ENCODE measurements at regions not wholly inside any gene's neighbourhood (a gene's known extent, or its start where the extent isn't known, plus 50 kb on each side); places are given as distances from the start of the nearest gene placed in this dataset.
"Not testable (repeated sequence)": the region's sequence is repeated elsewhere in the genome, so short reads cannot be mapped to it uniquely, and the experiment has no call there.

DNA sequence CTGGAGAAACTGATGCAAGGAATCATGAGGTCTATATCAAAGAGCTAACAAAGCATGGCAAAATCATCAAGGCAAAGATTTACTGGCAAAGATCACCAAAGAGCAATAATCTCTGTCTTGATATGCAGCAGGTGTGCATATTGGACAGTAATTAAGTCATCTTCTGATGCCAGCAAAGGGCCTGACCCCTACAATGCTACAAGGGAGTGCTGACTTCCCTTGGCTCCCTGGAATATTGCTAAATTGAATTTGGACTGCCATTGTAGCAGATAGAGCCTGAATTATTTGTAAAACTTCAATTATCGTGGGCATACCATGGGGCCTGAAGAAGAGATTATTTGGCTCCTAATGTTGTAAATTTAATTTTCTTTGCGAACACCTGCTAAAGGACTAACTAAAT lies 307.9 kb upstream of the SYT1 start:
- no peak overlapping the region for H3K4me3 Mint-ChIP-seq
- H3K27me3 Mint-ChIP-seq (ENCODE audit: low read depth): no peaks in the 10 kb centered on the region
- no peak for ATAC-seq
- ChIA-PET CTCF (no interaction called here), POLR2A (no interaction called here)
- no peak overlapping the region for H3K27ac Mint-ChIP-seq
- H3K36me3 Mint-ChIP-seq (ENCODE audit: low read depth): no peaks in the 10 kb centered on the region
- no peaks in the 10 kb centered on the region for H3K4me1 Mint-ChIP-seq (ENCODE audit: low read depth)
- no peak for DNase-seq
- peaks cover 8% of the 10 kb centered on the region for H3K9me3 Mint-ChIP-seq (ENCODE audit: insufficient read depth)

DNA sequence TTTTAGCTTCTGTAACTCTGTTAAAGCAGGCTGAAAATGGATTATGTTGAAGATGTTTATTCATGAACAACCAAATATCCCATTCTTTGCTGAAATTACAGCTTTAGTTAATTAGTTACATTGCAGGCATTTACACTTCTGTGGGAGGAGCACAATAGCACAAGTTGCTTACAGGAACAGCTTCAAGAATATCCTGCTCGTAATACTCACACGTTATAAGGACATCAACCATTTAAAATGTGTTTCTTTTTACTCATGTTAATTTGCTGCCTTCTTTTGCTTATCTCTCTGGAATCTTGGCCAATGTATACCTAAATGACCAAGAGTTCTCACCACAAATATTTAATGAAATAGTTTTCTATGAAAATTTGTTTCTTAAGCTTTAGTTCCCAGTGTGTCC lies 305.2 kb upstream of the SYT1 start:
- no peak overlapping the region for H3K27ac Mint-ChIP-seq
- peaks cover 8% of the 10 kb centered on the region for H3K9me3 Mint-ChIP-seq (ENCODE audit: insufficient read depth)
- ChIA-PET POLR2A (no interaction called here), CTCF (no interaction called here)
- no peak for DNase-seq
- no peaks in the 10 kb centered on the region for H3K36me3 Mint-ChIP-seq (ENCODE audit: low read depth)
- H3K4me1 Mint-ChIP-seq (ENCODE audit: low read depth): no peaks in the 10 kb centered on the region
- no peak for ATAC-seq
- H3K27me3 Mint-ChIP-seq (ENCODE audit: low read depth): no peaks in the 10 kb centered on the region
- H3K4me3 Mint-ChIP-seq: no peak overlapping the region

DNA sequence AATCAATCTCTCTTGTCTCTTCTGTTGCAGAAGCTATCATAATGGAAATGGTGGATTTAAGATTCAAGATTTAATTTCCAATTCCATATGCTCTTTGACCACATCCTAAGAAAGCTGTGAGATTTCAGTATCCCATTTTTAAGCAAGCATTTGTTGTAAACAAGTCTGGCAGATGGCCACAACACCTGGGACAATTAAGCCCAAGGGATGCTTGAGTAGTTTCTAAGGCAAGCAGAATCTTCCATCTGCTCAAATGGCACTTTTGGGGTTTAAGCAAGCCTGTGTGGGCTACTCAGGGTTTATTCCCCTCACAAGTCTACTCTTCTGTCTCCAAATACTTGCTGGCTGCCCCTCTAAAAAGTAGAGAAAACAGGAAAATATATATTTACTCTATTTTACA lies 304.7 kb upstream of the SYT1 start:
- Mint-ChIP-seq H3K4me1 (ENCODE audit: low read depth) (no peaks in the 10 kb centered on the region), H3K9me3 (ENCODE audit: insufficient read depth) (peaks cover 8% of the 10 kb centered on the region), H3K27me3 (ENCODE audit: low read depth) (no peaks in the 10 kb centered on the region), H3K36me3 (ENCODE audit: low read depth) (no peaks in the 10 kb centered on the region), H3K4me3 (no peak overlapping the region), H3K27ac (no peak overlapping the region)
- ChIA-PET POLR2A (no interaction called here), CTCF (no interaction called here)
- ATAC-seq (no peak), DNase-seq (no peak)

DNA sequence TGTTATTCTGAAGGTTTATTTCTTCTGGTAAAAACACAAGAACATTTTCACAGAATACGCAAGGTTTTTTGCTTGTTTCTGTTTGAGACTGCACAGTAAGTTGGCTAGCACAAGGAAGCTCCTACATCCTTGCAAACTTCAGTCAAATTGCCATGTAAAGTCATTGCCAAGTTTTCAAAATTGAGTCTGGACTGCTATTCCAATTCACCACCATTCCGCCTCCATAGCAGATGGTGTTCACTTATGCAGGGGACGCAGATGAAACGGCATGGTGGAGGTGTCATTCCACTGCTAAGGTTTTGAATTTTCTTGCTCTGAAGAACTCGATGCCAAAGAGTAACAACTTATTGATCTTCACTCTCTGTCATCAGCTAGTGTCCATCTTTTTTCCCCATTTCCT lies 303.9 kb upstream of the SYT1 start:
- H3K36me3 Mint-ChIP-seq (ENCODE audit: low read depth): no peaks in the 10 kb centered on the region
- ChIA-PET CTCF (no interaction called here), POLR2A (no interaction called here)
- H3K4me1 Mint-ChIP-seq (ENCODE audit: low read depth): no peaks in the 10 kb centered on the region
- DNase-seq: no peak
- H3K27me3 Mint-ChIP-seq (ENCODE audit: low read depth): no peaks in the 10 kb centered on the region
- H3K9me3 Mint-ChIP-seq (ENCODE audit: insufficient read depth): peaks cover 8% of the 10 kb centered on the region
- H3K27ac Mint-ChIP-seq: no peak overlapping the region
- H3K4me3 Mint-ChIP-seq: no peak overlapping the region
- ATAC-seq: no peak

DNA sequence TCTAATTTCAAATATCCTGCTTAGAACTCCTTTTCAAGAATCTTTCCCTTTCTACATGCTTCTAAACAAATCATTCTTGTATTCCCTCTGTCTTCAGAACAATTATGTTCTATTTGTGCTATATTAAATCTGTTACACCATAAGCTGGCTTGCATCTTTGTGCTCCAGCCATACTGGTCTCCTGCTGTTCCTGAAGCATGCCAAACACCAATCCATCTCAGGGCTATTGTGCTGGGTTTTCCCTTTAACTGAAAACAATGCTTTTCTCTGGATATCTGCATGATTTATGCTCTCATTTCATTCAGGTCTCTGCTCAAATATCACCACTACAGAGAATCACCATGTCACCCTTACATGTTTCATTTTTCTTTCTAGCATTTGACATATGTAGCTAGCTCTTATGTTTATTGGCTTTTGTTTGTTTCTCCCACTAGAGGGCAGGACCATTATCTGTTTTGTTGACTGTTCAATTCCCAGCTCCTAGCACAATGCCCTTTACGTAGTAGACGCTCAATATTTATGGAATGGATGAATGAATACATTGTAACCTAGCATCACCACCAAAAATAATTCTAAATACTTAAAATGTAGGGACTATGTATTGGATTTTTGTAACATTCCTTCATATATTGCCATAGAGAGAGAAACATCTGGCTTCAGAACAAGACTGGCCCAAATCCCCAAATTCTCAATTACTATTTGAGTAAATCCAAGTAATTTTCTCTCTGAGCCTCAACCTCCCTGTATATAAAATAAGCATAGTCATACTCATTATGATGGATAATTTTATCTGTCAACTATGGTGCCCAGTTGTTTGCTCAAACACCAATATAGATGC lies 302.0 kb upstream of the SYT1 start:
- Mint-ChIP-seq H3K9me3 (ENCODE audit: insufficient read depth) (peaks cover 8% of the 10 kb centered on the region), H3K4me1 (ENCODE audit: low read depth) (no peaks in the 10 kb centered on the region), H3K36me3 (ENCODE audit: low read depth) (no peaks in the 10 kb centered on the region), H3K4me3 (no peak overlapping the region), H3K27me3 (ENCODE audit: low read depth) (no peaks in the 10 kb centered on the region), H3K27ac (no peak overlapping the region)
- no peak for DNase-seq
- no peak for ATAC-seq
- ChIA-PET CTCF (no interaction called here), POLR2A (no interaction called here)

DNA sequence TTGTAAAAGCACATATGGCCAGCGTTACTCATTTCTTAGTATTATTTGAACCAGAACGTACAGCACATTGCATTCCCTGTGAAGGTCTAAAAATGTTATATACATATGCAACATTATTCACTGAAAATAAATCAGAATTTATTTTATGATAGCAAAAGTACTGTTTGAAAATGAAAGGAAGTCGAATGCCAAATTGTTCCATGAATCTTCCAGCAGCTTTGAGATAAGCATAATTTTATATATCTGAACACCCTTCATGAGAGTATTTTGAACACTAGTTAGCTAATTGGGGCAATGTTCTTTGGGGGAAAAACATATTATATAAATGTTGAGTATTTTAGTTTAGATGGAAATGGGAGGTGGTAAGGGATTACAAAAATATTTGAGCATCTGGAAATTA lies 300.7 kb upstream of the SYT1 start:
- H3K27ac Mint-ChIP-seq: no peak overlapping the region
- H3K4me1 Mint-ChIP-seq (ENCODE audit: low read depth): no peaks in the 10 kb centered on the region
- no peaks in the 10 kb centered on the region for H3K36me3 Mint-ChIP-seq (ENCODE audit: low read depth)
- ATAC-seq: no peak
- ChIA-PET CTCF (no interaction called here), POLR2A (no interaction called here)
- DNase-seq: no peak
- no peak overlapping the region for H3K4me3 Mint-ChIP-seq
- H3K27me3 Mint-ChIP-seq (ENCODE audit: low read depth): no peaks in the 10 kb centered on the region
- H3K9me3 Mint-ChIP-seq (ENCODE audit: insufficient read depth): peaks cover 8% of the 10 kb centered on the region

DNA sequence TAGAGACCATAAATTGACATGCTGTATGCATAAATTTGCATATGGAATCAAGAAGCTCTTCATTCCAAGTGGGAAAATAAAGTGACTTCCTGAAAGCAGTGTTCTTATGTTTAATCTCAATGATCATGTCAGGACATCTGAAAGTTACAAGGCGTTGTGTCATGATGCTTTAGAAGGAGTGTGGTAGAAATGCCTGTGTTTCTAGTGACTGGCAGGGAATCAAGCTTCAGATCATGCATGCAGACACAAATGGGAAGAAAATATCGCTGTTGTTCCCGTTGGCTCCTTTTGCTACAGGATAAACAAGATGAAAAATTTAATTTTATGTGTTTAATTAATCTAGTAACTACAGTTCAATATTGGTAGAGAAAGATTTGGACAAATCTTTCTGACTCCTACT lies 298.1 kb upstream of the SYT1 start:
- no peak for DNase-seq
- Mint-ChIP-seq H3K36me3 (ENCODE audit: low read depth) (no peaks in the 10 kb centered on the region), H3K27me3 (ENCODE audit: low read depth) (no peaks in the 10 kb centered on the region), H3K27ac (no peak overlapping the region), H3K4me1 (ENCODE audit: low read depth) (no peaks in the 10 kb centered on the region), H3K9me3 (ENCODE audit: insufficient read depth) (no peaks in the 10 kb centered on the region), H3K4me3 (no peak overlapping the region)
- ATAC-seq: no peak
- CTCF ChIA-PET: no interaction called here
- POLR2A ChIA-PET: no interaction called here

DNA sequence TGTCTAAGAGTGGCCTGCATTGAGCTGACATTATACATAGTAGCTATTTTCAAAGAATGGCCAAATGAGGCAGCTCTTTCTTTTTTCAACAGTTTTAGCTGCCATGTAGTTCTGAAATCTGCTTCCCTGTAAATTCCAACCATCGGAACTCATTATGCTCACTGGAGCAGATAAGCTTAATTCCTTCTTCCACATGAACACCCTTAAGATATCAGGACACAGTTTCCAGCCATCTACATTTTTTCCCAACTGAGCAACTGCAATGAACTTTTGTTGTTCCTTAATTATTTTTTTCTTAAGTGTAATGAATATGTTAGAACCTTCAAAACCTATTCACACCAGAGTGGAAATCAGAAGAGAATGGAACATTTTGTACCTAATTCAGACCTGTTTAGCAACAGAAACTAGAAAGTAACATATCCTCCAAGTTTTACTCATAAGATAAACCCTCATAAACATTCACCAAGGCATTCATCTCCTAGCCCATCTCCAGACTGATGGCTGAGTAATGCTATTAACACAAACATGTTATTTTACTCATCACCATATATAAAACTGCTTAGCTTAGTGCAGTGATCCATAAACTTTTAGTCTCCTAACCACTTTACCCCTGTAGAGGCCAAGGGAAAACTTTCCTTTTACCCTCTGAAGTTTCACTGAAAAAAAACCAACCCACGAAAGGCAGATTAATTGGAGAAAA lies 296.1 kb upstream of the SYT1 start:
- Mint-ChIP-seq H3K27me3 (ENCODE audit: low read depth) (no peaks in the 10 kb centered on the region), H3K4me1 (ENCODE audit: low read depth) (no peaks in the 10 kb centered on the region), H3K9me3 (ENCODE audit: insufficient read depth) (no peaks in the 10 kb centered on the region), H3K27ac (no peak overlapping the region), H3K36me3 (ENCODE audit: low read depth) (no peaks in the 10 kb centered on the region), H3K4me3 (no peak overlapping the region)
- ChIA-PET CTCF (no interaction called here), POLR2A (no interaction called here)
- no peak for ATAC-seq
- no peak for DNase-seq

DNA sequence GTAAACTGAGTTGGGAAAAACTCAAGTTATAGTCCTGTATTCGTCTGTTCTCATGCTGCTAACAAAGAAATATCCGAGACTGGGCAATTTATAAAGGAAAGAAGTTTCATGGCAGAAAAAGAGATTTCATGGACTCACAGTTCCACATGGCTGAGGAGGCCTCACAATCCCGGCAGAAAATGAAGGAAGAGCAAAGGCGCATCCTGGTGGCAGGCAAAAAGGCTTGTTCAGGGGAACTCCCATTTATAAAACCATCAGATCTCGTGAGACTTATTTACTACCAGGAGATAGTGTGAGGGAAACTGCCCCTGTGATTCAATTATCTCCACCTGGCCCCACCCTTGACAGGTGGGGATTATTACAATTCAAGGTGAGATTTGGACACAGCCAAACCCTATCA lies 292.6 kb upstream of the SYT1 start:
- no peak for DNase-seq
- Mint-ChIP-seq H3K27me3 (ENCODE audit: low read depth) (no peaks in the 10 kb centered on the region), H3K27ac (no peak overlapping the region), H3K36me3 (ENCODE audit: low read depth) (no peaks in the 10 kb centered on the region), H3K4me3 (no peak overlapping the region), H3K9me3 (ENCODE audit: insufficient read depth) (no peaks in the 10 kb centered on the region), H3K4me1 (ENCODE audit: low read depth) (no peaks in the 10 kb centered on the region)
- ATAC-seq: no peak
- CTCF ChIA-PET: no interaction called here
- POLR2A ChIA-PET: no interaction called here

DNA sequence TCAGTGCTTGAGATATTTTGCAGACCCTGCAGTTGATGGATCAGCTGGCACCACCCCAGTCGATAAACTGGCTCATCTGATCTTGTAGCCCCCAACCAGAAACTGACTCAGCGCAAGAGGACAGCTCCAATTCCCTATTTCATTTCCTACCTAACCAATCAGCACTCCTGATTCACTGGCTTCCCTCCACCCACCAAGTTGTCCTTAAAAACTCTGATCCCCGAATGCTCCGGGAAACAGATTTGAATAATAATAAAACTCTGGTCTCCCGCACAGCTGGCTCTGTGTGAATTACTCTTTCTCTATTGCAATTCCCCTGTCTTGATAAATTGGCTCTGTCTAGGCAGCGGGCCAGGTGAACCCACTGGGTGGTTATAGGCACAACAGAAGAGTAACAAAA lies 289.4 kb upstream of the SYT1 start:
- H3K36me3 Mint-ChIP-seq (ENCODE audit: low read depth); H3K9me3 Mint-ChIP-seq (ENCODE audit: insufficient read depth); H3K27ac Mint-ChIP-seq; DNase-seq; H3K27me3 Mint-ChIP-seq (ENCODE audit: low read depth); H3K4me3 Mint-ChIP-seq; POLR2A ChIA-PET; ATAC-seq; CTCF ChIA-PET; H3K4me1 Mint-ChIP-seq (ENCODE audit: low read depth): not testable (repeated sequence)

DNA sequence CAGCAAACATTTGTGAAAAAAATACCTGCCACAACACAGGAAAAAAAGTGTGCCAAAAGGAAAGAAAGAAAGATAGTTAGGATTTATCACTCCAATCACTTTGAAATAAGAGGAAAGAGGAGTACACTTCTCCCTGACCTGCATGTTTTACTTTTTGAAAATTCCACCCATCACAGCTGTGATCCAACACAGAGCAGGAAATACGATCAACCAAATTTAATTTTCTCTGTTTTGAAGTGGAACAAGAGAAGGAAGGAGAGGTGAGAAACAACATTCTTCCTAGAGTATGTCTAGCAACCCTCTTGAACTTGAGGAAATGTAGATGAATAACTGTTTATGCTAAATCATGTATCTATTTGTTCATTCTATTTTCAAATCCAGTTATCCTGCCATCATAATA lies 284.7 kb upstream of the SYT1 start:
- Mint-ChIP-seq H3K27ac (no peak overlapping the region), H3K36me3 (ENCODE audit: low read depth) (no peaks in the 10 kb centered on the region), H3K9me3 (ENCODE audit: insufficient read depth) (peaks cover 27% of the 10 kb centered on the region), H3K4me1 (ENCODE audit: low read depth) (no peaks in the 10 kb centered on the region), H3K27me3 (ENCODE audit: low read depth) (no peaks in the 10 kb centered on the region), H3K4me3 (no peak overlapping the region)
- CTCF ChIA-PET: no interaction called here
- ATAC-seq (no peak), DNase-seq (no peak)
- POLR2A ChIA-PET: no interaction called here

DNA sequence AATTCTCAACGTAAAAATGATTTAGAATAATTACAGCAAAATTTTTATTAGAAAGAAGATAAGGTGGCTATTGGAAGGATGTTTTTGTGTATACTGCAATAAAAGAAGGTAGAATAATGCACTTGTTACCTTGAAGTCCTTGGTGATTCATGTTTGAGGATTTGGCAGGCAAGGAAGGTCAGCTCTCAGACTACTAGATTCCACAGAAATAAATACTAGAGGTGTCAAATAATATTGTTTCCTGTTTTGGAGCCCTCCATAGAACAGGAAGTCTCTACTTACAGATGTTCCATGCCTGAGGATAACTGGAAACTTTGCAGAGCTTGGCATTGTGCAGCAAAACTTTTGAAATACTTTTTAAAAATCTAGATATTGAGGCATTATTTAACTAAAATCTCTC lies 284.3 kb upstream of the SYT1 start:
- Mint-ChIP-seq H3K27me3 (ENCODE audit: low read depth) (no peaks in the 10 kb centered on the region), H3K36me3 (ENCODE audit: low read depth) (no peaks in the 10 kb centered on the region), H3K4me3 (no peak overlapping the region), H3K4me1 (ENCODE audit: low read depth) (no peaks in the 10 kb centered on the region), H3K9me3 (ENCODE audit: insufficient read depth) (peaks cover 27% of the 10 kb centered on the region), H3K27ac (no peak overlapping the region)
- ATAC-seq (no peak), DNase-seq (no peak)
- CTCF ChIA-PET: no interaction called here
- POLR2A ChIA-PET: no interaction called here

DNA sequence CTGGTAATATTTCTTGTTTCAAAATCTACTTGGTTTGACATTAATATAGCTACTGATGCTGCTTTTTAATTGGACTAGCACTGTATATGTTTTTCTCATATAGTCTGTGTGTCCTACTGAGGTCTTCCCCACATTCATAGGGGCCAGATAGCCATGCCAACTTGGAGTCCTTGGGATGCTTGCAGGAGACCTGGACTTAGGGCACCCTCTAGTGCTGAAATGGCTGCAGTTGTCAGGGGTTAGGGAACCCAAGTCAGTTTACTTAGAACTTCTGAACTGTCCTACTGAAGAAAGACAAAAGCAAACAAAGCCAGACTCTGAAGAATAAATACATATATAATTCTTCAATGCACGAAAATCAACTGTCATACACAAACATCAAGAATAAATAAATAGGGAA lies 279.9 kb upstream of the SYT1 start:
- no peak overlapping the region for H3K27ac Mint-ChIP-seq
- H3K27me3 Mint-ChIP-seq (ENCODE audit: low read depth): no peaks in the 10 kb centered on the region
- no peaks in the 10 kb centered on the region for H3K36me3 Mint-ChIP-seq (ENCODE audit: low read depth)
- no peak for ATAC-seq
- H3K9me3 Mint-ChIP-seq (ENCODE audit: insufficient read depth): peaks cover 33% of the 10 kb centered on the region
- ChIA-PET CTCF (no interaction called here), POLR2A (no interaction called here)
- no peaks in the 10 kb centered on the region for H3K4me1 Mint-ChIP-seq (ENCODE audit: low read depth)
- no peak overlapping the region for H3K4me3 Mint-ChIP-seq
- no peak for DNase-seq

Data from activated CD8-positive, alpha-beta T cell treated with anti-CD3 and anti-CD28 coated beads, Interleukin-2, amount 10 ng/mL, durations not matched to agents 7 days and 5 days (primary cell).